ENCODE measurements at regions not wholly inside any gene's neighbourhood (a gene's known extent, or its start where the extent isn't known, plus 50 kb on each side); places are given as distances from the start of the nearest gene placed in this dataset.

DNA sequence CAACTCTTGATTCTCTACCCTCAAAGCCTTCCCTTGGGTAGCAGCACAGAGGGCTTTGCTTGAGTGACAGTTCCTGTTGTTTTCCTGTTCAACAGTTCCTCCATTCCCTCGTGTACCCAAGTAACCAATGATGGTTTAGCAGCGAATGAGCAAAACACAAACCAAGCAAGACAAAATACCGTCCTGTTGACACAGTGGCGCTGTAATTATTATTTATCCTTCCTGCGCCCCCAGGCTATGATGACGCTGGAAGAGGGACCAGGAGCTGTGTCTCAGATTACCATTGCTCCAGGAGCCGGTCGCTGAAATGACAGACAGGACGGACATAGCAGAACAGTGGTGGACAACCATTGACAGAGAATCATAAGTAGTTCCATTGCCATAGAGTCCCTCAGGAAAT lies 154.8 kb downstream of the GADD45G start:
- no peak for DNase-seq (ENCODE audit: low read depth)
- TF ChIP-seq, protein P1, sequence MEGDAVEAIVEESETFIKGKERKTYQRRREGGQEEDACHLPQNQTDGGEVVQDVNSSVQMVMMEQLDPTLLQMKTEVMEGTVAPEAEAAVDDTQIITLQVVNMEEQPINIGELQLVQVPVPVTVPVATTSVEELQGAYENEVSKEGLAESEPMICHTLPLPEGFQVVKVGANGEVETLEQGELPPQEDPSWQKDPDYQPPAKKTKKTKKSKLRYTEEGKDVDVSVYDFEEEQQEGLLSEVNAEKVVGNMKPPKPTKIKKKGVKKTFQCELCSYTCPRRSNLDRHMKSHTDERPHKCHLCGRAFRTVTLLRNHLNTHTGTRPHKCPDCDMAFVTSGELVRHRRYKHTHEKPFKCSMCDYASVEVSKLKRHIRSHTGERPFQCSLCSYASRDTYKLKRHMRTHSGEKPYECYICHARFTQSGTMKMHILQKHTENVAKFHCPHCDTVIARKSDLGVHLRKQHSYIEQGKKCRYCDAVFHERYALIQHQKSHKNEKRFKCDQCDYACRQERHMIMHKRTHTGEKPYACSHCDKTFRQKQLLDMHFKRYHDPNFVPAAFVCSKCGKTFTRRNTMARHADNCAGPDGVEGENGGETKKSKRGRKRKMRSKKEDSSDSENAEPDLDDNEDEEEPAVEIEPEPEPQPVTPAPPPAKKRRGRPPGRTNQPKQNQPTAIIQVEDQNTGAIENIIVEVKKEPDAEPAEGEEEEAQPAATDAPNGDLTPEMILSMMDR (IDR thresholded peaks at IDR 0.05; ENCODE audit: control insufficient read depth, extremely low read depth, insufficient read depth) = no peak
- H3K4me3 ChIP-seq (ENCODE audit: low read depth, low read length) = no peak overlapping the region

DNA sequence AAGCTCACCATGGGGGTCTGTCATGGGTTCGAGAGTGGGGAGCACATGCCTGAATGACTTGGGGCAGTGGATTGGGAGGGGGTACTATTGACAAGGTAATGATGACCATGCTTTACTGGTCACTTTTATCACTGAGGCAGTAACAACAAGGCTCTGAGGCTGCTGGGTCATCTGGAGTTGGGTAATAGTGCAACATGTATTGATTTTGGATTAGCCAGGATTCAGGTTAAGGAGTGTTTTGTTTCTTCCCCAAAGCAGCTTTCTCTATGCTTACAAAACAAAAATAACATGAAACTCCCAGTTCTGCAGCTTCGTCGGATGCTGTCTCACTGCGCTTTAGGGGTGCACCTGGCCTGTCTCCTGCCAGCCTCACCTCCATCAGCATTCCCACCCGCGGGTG lies 155.3 kb downstream of the GADD45G start:
- TF ChIP-seq, protein P1 (IDR thresholded peaks at IDR 0.05; ENCODE audit: control insufficient read depth, extremely low read depth, insufficient read depth) = no peak
- no peak for DNase-seq (ENCODE audit: low read depth)
- no peak overlapping the region for H3K4me3 ChIP-seq (ENCODE audit: low read depth, low read length)

DNA sequence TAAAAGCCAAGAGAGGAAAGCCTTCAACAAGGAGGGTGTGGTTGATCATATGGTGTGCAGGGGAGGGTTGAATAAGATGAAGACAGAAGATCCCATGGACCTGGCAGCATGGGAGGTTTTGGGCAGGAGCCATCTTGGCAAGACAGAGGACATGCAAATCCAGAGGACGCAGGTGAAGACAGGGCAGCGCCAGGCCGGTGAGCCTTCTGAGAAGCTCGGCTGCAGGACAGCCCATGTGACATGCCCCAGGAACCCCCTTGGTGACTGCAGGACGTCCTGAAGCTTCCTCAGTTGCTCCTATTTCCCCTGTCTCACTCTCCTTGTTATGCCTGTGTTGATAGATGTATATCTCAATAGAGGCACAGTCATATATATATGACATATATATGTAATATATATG lies 159.4 kb downstream of the GADD45G start:
- H3K4me3 ChIP-seq (ENCODE audit: low read depth, low read length) = no peak overlapping the region
- TF ChIP-seq, protein P1 (IDR thresholded peaks at IDR 0.05; ENCODE audit: control insufficient read depth, extremely low read depth, insufficient read depth) = no peak
- DNase-seq (ENCODE audit: low read depth) = no peak

- no peak for DNase-seq (ENCODE audit: low read depth)
- no peak overlapping the region for H3K4me3 ChIP-seq (ENCODE audit: low read depth, low read length)
- TF ChIP-seq, protein P1 (IDR thresholded peaks at IDR 0.05; ENCODE audit: control insufficient read depth, extremely low read depth, insufficient read depth) = no peak
These were observed 160.6 kb downstream of the GADD45G start for GRCh38 chr9:89765211-89765946.

- peak; percentile 37 for DNase-seq (ENCODE audit: low read depth)
- no peak overlapping the region for H3K4me3 ChIP-seq (ENCODE audit: low read depth, low read length)
- TF ChIP-seq, protein P1 (IDR thresholded peaks at IDR 0.05; ENCODE audit: control insufficient read depth, extremely low read depth, insufficient read depth) = no peak
These were observed 162.2 kb downstream of the GADD45G start for GRCh38 chr9:89766991-89767390.

DNA sequence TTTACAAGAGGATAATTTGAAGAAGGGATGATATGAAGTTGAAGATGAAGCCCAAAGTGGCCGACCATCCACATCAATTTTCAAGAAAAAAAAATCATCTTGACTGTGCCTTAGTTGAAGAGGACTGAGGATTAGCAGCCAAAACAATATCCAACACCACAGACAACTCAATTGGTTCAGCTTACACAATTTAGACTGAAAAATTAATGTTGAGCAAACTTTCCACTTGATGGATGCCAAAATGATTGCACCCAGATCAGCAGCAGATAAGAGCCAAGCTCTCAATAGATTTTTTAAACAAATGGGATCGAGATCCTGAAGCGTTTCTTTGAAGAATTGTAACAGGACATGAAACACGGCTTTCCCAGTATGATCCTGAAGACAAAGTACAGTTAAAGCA lies 163.2 kb downstream of the GADD45G start:
- H3K4me3 ChIP-seq (ENCODE audit: low read depth, low read length) = no peak overlapping the region
- TF ChIP-seq, protein P1 (IDR thresholded peaks at IDR 0.05; ENCODE audit: control insufficient read depth, extremely low read depth, insufficient read depth) = no peak
- no peak for DNase-seq (ENCODE audit: low read depth)

DNA sequence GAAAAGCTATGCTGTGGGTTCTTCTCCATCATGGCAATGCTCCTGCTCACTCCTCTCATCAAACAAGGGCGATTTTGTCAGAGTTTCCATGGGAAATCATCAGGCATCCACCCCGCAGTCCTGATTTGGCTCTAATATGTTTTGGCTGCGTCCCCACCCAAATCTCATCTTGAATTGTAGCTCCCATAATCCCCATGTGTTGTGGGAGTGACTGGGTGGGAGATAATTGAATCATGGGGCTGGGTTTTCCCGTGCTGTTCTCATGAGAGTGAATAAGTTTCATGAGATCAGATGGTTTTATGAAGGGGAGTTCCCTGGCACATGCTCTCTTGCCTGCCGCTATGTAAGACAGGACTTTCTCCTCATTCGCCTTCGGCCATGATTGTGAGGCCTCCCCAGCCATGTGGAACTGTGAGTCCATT lies 163.8 kb downstream of the GADD45G start:
- no peak overlapping the region for H3K4me3 ChIP-seq (ENCODE audit: low read depth, low read length)
- DNase-seq (ENCODE audit: low read depth) = no peak
- TF ChIP-seq, protein P1 (IDR thresholded peaks at IDR 0.05; ENCODE audit: control insufficient read depth, extremely low read depth, insufficient read depth) = no peak
